GM23338 (cell line): ENCODE measurements at regions not wholly inside any gene's neighbourhood (a gene's known extent, or its start where the extent isn't known, plus 50 kb on each side); places are given as distances from the start of the nearest gene placed in this dataset.

ENCODE experiments used
- ATAC-seq: fragments of 200-7000 bp; cut with Tn5 transposase; 3 replicates; pipeline ENCODE4 v1.9.1; 2020
- DNase-seq: peaks from one replicate; pipeline ENCODE4 v3.0.0-alpha.2; 2015; ENCODE audit warnings: low spot score
- H2AFZ ChIP-seq: fragments of 200-600 bp; sonication (generic); 2 replicates; pipeline ENCODE4 v1.8.0; 2016; ENCODE audit warnings: antibody characterized with exemption, mild to moderate bottlenecking, moderate library complexity
- H3F3A ChIP-seq: fragments of 200-600 bp; sonication (generic); replicated peaks from 2 replicates; pipeline ENCODE4 v1.8.0; 2017; ENCODE audit warnings: antibody characterized with exemption, mixed run types, low read depth
- H3K27ac ChIP-seq: fragments of 200-600 bp; sonication (generic); 2 replicates; pipeline ENCODE4 v1.6.1; 2016; ENCODE audit warnings: low read depth
- H3K27me3 ChIP-seq: fragments of 200-600 bp; sonication (generic); 2 replicates; pipeline ENCODE4 v1.8.0; 2016; ENCODE audit warnings: mild to moderate bottlenecking, mixed run types, moderate library complexity; ENCODE audit not compliant: insufficient read depth
- H3K36me3 ChIP-seq: fragments of 200-600 bp; sonication (generic); 2 replicates; pipeline ENCODE4 v1.8.0; 2016; ENCODE audit warnings: mild to moderate bottlenecking; ENCODE audit not compliant: insufficient read depth
- H3K4me1 ChIP-seq: fragments of 200-600 bp; sonication (generic); 2 replicates; pipeline ENCODE4 v1.8.0; 2016; ENCODE audit warnings: mild to moderate bottlenecking, moderate library complexity; ENCODE audit not compliant: insufficient read depth
- H3K4me2 ChIP-seq: fragments of 200-600 bp; sonication (generic); 2 replicates; pipeline ENCODE4 v1.7.1; 2017; ENCODE audit warnings: mixed run types
- H3K4me3 ChIP-seq: fragments of 200-600 bp; sonication (generic); 2 replicates; pipeline ENCODE4 v1.6.1; 2016; ENCODE audit warnings: mixed run types
- H3K79me2 ChIP-seq: fragments of 200-600 bp; sonication (generic); replicated peaks from 2 replicates; pipeline ENCODE4 v1.8.0; 2017; ENCODE audit warnings: mild to moderate bottlenecking; ENCODE audit not compliant: insufficient read depth
- H3K9me2 ChIP-seq: fragments of 200-600 bp; sonication (generic); 2 replicates; pipeline ENCODE4 v1.8.0; 2017; ENCODE audit not compliant: insufficient read depth
- H4K20me1 ChIP-seq: fragments of 200-600 bp; sonication (generic); replicated peaks from 2 replicates; pipeline ENCODE4 v1.8.0; 2017; ENCODE audit warnings: mild to moderate bottlenecking; ENCODE audit not compliant: insufficient read depth
- H3K27ac Mint-ChIP-seq: 2 replicates; pipeline ENCODE4 v1.8.0; 2020; ENCODE audit warnings: inconsistent platforms, mild to moderate bottlenecking, moderate library complexity, mixed read lengths
- H3K27me3 Mint-ChIP-seq: 3 replicates; pipeline ENCODE4 v1.8.0; 2022; ENCODE audit warnings: low read depth, mild to moderate bottlenecking, moderate library complexity, mixed read lengths, inconsistent platforms; ENCODE audit not compliant: insufficient read depth, poor library complexity
- H3K36me3 Mint-ChIP-seq: 3 replicates; pipeline ENCODE4 v1.8.0; 2021; ENCODE audit warnings: low read depth, mild to moderate bottlenecking, inconsistent platforms, moderate library complexity, mixed read lengths
- H3K4me1 Mint-ChIP-seq: 3 replicates; pipeline ENCODE4 v1.8.0; 2020; ENCODE audit warnings: mild to moderate bottlenecking, inconsistent platforms, mixed read lengths
- H3K4me3 Mint-ChIP-seq: 3 replicates; pipeline ENCODE4 v1.8.0; 2021; ENCODE audit warnings: moderate library complexity, mild to moderate bottlenecking, inconsistent platforms, mixed read lengths
- H3K9me3 Mint-ChIP-seq: 3 replicates; pipeline ENCODE4 v1.8.0; 2020; ENCODE audit warnings: moderate library complexity, mild to moderate bottlenecking, inconsistent platforms, mixed read lengths
- CREB1 ChIP-seq: fragments of 250-450 bp; sonication (Bioruptor Pico); IDR thresholded peaks from 2 replicates; pipeline ENCODE4 v1.5.0; 2020; ENCODE audit warnings: low read depth, mild to moderate bottlenecking, moderate library complexity
- CTCF ChIP-seq, 2 experiments: fragments of 200-600 bp in 1 of 2; sonication (generic) in 1 of 2; conservative IDR thresholded peaks; 2 replicates each; pipeline versions ENCODE4 v1.5.1 to v1.6.1; 2016 to 2017; ENCODE audit warnings: antibody characterized with exemption in 2 of 2, low read depth in 2 of 2, mild to moderate bottlenecking in 2 of 2, moderate library complexity in 1 of 2
- ETS1 ChIP-seq: IDR thresholded peaks from 2 replicates; pipeline ENCODE4 v1.6.1; 2016; ENCODE audit warnings: antibody characterized with exemption
- EZH2 ChIP-seq: fragments of 200-600 bp; sonication (generic); IDR thresholded peaks from one replicate; pipeline ENCODE4 v1.8.0; 2017; ENCODE audit warnings: antibody characterized with exemption, mild to moderate bottlenecking, low read depth; ENCODE audit not compliant: unreplicated experiment
- JUNB ChIP-seq: IDR thresholded peaks from one replicate; pipeline ENCODE4 v1.6.1; 2016; ENCODE audit warnings: antibody characterized with exemption; ENCODE audit not compliant: unreplicated experiment
- NANOG ChIP-seq: IDR thresholded peaks from 2 replicates; pipeline ENCODE4 v1.6.1; 2016; ENCODE audit warnings: antibody characterized with exemption, borderline replicate concordance
- STAT1 ChIP-seq: IDR thresholded peaks from one replicate; pipeline ENCODE4 v1.6.1; 2016; ENCODE audit warnings: antibody characterized with exemption; ENCODE audit not compliant: unreplicated experiment
- ZNF114 ChIP-seq: fragments of 250-450 bp; sonication (Bioruptor Pico); IDR thresholded peaks from 2 replicates; pipeline ENCODE4 v1.5.0; 2020; ENCODE audit warnings: mild to moderate bottlenecking, moderate library complexity
- ZNF331 ChIP-seq: fragments of 250-450 bp; sonication (Bioruptor Pico); IDR thresholded peaks from 2 replicates; pipeline ENCODE4 v1.5.0; 2020; ENCODE audit warnings: low read depth, mild to moderate bottlenecking, moderate library complexity

- Histone ChIP-seq H3K4me1 (no peaks in the 10 kb centered on the region), H3K79me2 (no peaks in the 10 kb centered on the region), H3K4me3 (no peak overlapping the region), H3K27me3 (no peaks in the 10 kb centered on the region), H3K36me3 (no peaks in the 10 kb centered on the region), H4K20me1 (no peaks in the 10 kb centered on the region), H2AFZ (no peak overlapping the region), H3K27ac (no peak overlapping the region), H3K9me2 (no peaks in the 10 kb centered on the region), H3F3A (no peaks in the 10 kb centered on the region), H3K4me2 (no peak overlapping the region)
- H3K4me3 Mint-ChIP-seq: no peak overlapping the region
- no peaks in the 10 kb centered on the region for H3K36me3 Mint-ChIP-seq
- DNase-seq (no peak), ATAC-seq (no peak)
- TF ChIP-seq ETS1 (no peak), JUNB (no peak), ZNF331 (CRISPR knock-in tag) (no peak), CTCF (conservative IDR thresholded peaks at IDR 0.05; ENCODE audit: low read depth in 2 of 2) (no peak), CREB1 (CRISPR knock-in tag) (no peak)
- no peaks in the 10 kb centered on the region for H3K4me1 Mint-ChIP-seq
- H3K9me3 Mint-ChIP-seq: no peaks in the 10 kb centered on the region
- H3K27me3 Mint-ChIP-seq: no peaks in the 10 kb centered on the region
- H3K27ac Mint-ChIP-seq: no peak overlapping the region
Observed at GRCh38 chr3:74363346-74363745, 251.1 kb downstream of the CNTN3 start.

- Mint-ChIP-seq H3K27ac (no peak overlapping the region), H3K4me3 (no peak overlapping the region), H3K36me3 (no peaks in the 10 kb centered on the region), H3K9me3 (no peaks in the 10 kb centered on the region), H3K4me1 (no peaks in the 10 kb centered on the region), H3K27me3 (no peaks in the 10 kb centered on the region)
- no peak for DNase-seq
- H3K9me2 ChIP-seq: no peaks in the 10 kb centered on the region
- no peaks in the 10 kb centered on the region for H3K79me2 ChIP-seq
- no peak overlapping the region for H2AFZ ChIP-seq
- TF ChIP-seq ZNF331 (CRISPR knock-in tag) (no peak), NANOG (no peak), STAT1 (no peak), ZNF114 (CRISPR knock-in tag) (no peak), ETS1 (no peak), EZH2 (no peak)
- ATAC-seq: no peak
- no peak overlapping the region for H3K27ac ChIP-seq
- no peaks in the 10 kb centered on the region for H3K27me3 ChIP-seq
- no peaks in the 10 kb centered on the region for H4K20me1 ChIP-seq
- no peak overlapping the region for H3K4me2 ChIP-seq
- H3K4me1 ChIP-seq: no peaks in the 10 kb centered on the region
- no peaks in the 10 kb centered on the region for H3K36me3 ChIP-seq
- no peak overlapping the region for H3K4me3 ChIP-seq
- H3F3A ChIP-seq: no peaks in the 10 kb centered on the region
Observed at GRCh38 chr3:74360406-74360805, 254.1 kb downstream of the CNTN3 start.
